A549 (cell line): ENCODE measurements at regions not wholly inside any gene's neighbourhood (a gene's known extent, or its start where the extent isn't known, plus 50 kb on each side); places are given as distances from the start of the nearest gene placed in this dataset.

Experiments
- BHLHE40 ChIP-seq: IDR thresholded peaks from 2 replicates; pipeline ENCODE4 v1.6.1; 2012; ENCODE audit warnings: low read depth, low read length, inconsistent platforms
- EP300 ChIP-seq, 2 experiments: fragments of >200 bp; sonication (Bioruptor Twin); formaldehyde crosslinking; IDR thresholded peaks; 2 replicates in 1 of 2; 3 replicates in 1 of 2; pipeline ENCODE4 v1.6.1; 2016 to 2017
- ESRRA ChIP-seq: fragments of 150-350 bp; IDR thresholded peaks from 2 replicates; pipeline ENCODE4 v1.6.1; 2014; ENCODE audit warnings: mild to moderate bottlenecking, low read length, borderline replicate concordance
- MAFK ChIP-seq: fragments of 450-650 bp; IDR thresholded peaks from 2 replicates; pipeline ENCODE4 v1.6.1; 2014; ENCODE audit not compliant: partially characterized antibody
- MYC ChIP-seq: IDR thresholded peaks from 2 replicates; pipeline ENCODE4 v1.6.1; 2012; ENCODE audit warnings: mild to moderate bottlenecking, inconsistent platforms, low read length, improper control_type of control experiment, borderline replicate concordance
- POLR2A ChIP-seq: IDR thresholded peaks from 2 replicates; pipeline ENCODE4 v1.6.1; 2012; ENCODE audit warnings: mild to moderate bottlenecking, low read length
- RARB ChIP-seq: fragments of 250-450 bp; sonication (Bioruptor Pico); IDR thresholded peaks from 2 replicates; pipeline ENCODE4 v1.8.0; 2021; ENCODE audit warnings: mild to moderate bottlenecking, moderate library complexity
- TP53 ChIP-seq: fragments of 250-450 bp; sonication (Bioruptor Pico); IDR thresholded peaks from 2 replicates; pipeline ENCODE4 v1.5.0; 2021; ENCODE audit warnings: mild to moderate bottlenecking, moderate library complexity
- ZNF302 ChIP-seq: fragments of 250-450 bp; sonication (Bioruptor Pico); IDR thresholded peaks from 2 replicates; pipeline ENCODE4 v1.9.0; 2021; ENCODE audit warnings: inconsistent platforms, mild to moderate bottlenecking, moderate library complexity
- TF ChIP-seq, protein P1 (sequence below): fragments of >200 bp; sonication (Bioruptor Twin); formaldehyde crosslinking; IDR thresholded peaks from 3 replicates; pipeline ENCODE4 v1.5.1; 2016
- TF ChIP-seq, protein P2 (sequence below): IDR thresholded peaks from 2 replicates; pipeline ENCODE4 v1.6.1; 2012
- TF ChIP-seq, protein P3 (sequence below): IDR thresholded peaks from 2 replicates; pipeline ENCODE4 v1.6.1; 2012; ENCODE audit warnings: low read depth, borderline replicate concordance
- TF ChIP-seq, protein P4 (sequence below): fragments of 450-650 bp; IDR thresholded peaks from 2 replicates; pipeline ENCODE4 v1.6.1; 2014; ENCODE audit warnings: antibody characterized with exemption

DNA sequence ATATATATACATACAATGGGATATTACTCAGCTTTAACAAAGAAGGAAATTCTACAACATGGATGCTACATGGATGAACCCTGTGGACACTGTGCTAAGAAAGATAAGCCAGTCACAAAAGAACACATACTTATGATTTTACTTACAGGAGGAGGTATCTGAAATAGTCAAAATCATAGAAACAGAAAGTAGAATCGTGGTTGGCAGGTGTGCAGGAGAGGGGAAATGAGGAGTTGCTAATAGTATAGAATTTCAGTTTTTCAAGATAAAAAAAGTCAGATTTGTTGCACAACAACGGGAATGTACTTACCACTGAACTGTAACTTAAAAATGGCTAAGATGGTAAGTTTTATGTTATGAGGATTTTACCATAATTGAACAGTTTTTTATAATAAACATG, 706.3 kb downstream of the TFAP2A start:
- TF ChIP-seq, protein P1, sequence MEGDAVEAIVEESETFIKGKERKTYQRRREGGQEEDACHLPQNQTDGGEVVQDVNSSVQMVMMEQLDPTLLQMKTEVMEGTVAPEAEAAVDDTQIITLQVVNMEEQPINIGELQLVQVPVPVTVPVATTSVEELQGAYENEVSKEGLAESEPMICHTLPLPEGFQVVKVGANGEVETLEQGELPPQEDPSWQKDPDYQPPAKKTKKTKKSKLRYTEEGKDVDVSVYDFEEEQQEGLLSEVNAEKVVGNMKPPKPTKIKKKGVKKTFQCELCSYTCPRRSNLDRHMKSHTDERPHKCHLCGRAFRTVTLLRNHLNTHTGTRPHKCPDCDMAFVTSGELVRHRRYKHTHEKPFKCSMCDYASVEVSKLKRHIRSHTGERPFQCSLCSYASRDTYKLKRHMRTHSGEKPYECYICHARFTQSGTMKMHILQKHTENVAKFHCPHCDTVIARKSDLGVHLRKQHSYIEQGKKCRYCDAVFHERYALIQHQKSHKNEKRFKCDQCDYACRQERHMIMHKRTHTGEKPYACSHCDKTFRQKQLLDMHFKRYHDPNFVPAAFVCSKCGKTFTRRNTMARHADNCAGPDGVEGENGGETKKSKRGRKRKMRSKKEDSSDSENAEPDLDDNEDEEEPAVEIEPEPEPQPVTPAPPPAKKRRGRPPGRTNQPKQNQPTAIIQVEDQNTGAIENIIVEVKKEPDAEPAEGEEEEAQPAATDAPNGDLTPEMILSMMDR, result no peak
- TF ChIP-seq RARB (CRISPR knock-in tag) (no peak), BHLHE40 (no peak), MAFK (no peak), MYC (no peak), TP53 (CRISPR knock-in tag) (no peak), ZNF302 (CRISPR knock-in tag) (no peak), POLR2A (no peak), ESRRA (no peak), EP300 (IDR thresholded peaks at IDR 0.05) (no peak)
- TF ChIP-seq, protein P2, sequence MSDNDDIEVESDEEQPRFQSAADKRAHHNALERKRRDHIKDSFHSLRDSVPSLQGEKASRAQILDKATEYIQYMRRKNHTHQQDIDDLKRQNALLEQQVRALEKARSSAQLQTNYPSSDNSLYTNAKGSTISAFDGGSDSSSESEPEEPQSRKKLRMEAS, result no peak
- TF ChIP-seq, protein P3, sequence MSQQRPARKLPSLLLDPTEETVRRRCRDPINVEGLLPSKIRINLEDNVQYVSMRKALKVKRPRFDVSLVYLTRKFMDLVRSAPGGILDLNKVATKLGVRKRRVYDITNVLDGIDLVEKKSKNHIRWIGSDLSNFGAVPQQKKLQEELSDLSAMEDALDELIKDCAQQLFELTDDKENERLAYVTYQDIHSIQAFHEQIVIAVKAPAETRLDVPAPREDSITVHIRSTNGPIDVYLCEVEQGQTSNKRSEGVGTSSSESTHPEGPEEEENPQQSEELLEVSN, result no peak
- TF ChIP-seq, protein P4, sequence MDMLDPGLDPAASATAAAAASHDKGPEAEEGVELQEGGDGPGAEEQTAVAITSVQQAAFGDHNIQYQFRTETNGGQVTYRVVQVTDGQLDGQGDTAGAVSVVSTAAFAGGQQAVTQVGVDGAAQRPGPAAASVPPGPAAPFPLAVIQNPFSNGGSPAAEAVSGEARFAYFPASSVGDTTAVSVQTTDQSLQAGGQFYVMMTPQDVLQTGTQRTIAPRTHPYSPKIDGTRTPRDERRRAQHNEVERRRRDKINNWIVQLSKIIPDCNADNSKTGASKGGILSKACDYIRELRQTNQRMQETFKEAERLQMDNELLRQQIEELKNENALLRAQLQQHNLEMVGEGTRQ, result no peak
